GM18505 (cell line): ENCODE measurements at regions not wholly inside any gene's neighbourhood (a gene's known extent, or its start where the extent isn't known, plus 50 kb on each side); places are given as distances from the start of the nearest gene placed in this dataset.
"Not testable (repeated sequence)": the region's sequence is repeated elsewhere in the genome, so short reads cannot be mapped to it uniquely, and the experiment has no call there.

ENCODE experiments used
- ATAC-seq: cut with Tn5 transposase; IDR thresholded peaks from one replicate; pipeline ENCODE4 v1.9.1; 2021; ENCODE audit not compliant: unreplicated experiment
- POLR2A ChIP-seq: IDR thresholded peaks from 4 replicates; pipeline ENCODE4 v1.6.1; 2011; ENCODE audit warnings: borderline replicate concordance; ENCODE audit not compliant: insufficient read depth, insufficient read length; ENCODE audit errors: extremely low read depth

- TF ChIP-seq POLR2A: no peak
- no peak for ATAC-seq
Measured at GRCh38 chr4:111040904-111041303, 418.0 kb upstream of the PITX2 start.

GRCh38 chr4:111043286-111043685 is 420.4 kb upstream of the PITX2 start:
- no peak for TF ChIP-seq POLR2A
- no peak for ATAC-seq

GRCh38 chr4:111045992-111046391 is 423.1 kb upstream of the PITX2 start:
- ATAC-seq: no peak
- TF ChIP-seq POLR2A: no peak

GRCh38 chr4:111046811-111047210 is 423.9 kb upstream of the PITX2 start:
- no peak for TF ChIP-seq POLR2A
- ATAC-seq: no peak

- no peak for TF ChIP-seq POLR2A
- ATAC-seq: no peak
Measured at GRCh38 chr4:111048316-111048715, 425.4 kb upstream of the PITX2 start.

GRCh38 chr4:111064342-111064993 is 441.6 kb upstream of the PITX2 start:
- ATAC-seq: peak; percentile 50
- no peak for TF ChIP-seq POLR2A

GRCh38 chr4:111066001-111066400 is 443.1 kb upstream of the PITX2 start:
- TF ChIP-seq POLR2A: no peak
- no peak for ATAC-seq

GRCh38 chr4:111066447-111066846 is 443.6 kb upstream of the PITX2 start:
- ATAC-seq: no peak
- TF ChIP-seq POLR2A: no peak

GRCh38 chr4:111066887-111067286 is 444.0 kb upstream of the PITX2 start:
- no peak for TF ChIP-seq POLR2A
- ATAC-seq: no peak

GRCh38 chr4:111068883-111069282 is 446.0 kb upstream of the PITX2 start:
- no peak for TF ChIP-seq POLR2A
- ATAC-seq: no peak

- no peak for ATAC-seq
- no peak for TF ChIP-seq POLR2A
Measured at GRCh38 chr4:111070390-111070789, 447.5 kb upstream of the PITX2 start.

- ATAC-seq: no peak
- no peak for TF ChIP-seq POLR2A
Measured at GRCh38 chr4:111074523-111075114, 451.7 kb upstream of the PITX2 start.

GRCh38 chr4:111076299-111076698 is 453.4 kb upstream of the PITX2 start:
- not testable (repeated sequence) for ATAC-seq

GRCh38 chr4:111108153-111108552 is 485.3 kb upstream of the PITX2 start:
- no peak for TF ChIP-seq POLR2A
- no peak for ATAC-seq

GRCh38 chr4:111113591-111113990 is 490.7 kb upstream of the PITX2 start:
- no peak for ATAC-seq
- no peak for TF ChIP-seq POLR2A

- no peak for TF ChIP-seq POLR2A
- ATAC-seq: no peak
Measured at GRCh38 chr4:111115881-111116280, 493.0 kb upstream of the PITX2 start.

GRCh38 chr4:111120191-111120590 is 497.3 kb upstream of the PITX2 start:
- TF ChIP-seq POLR2A: no peak
- ATAC-seq: no peak
